Loucy (cell line): ENCODE measurements at regions not wholly inside any gene's neighbourhood (a gene's known extent, or its start where the extent isn't known, plus 50 kb on each side); places are given as distances from the start of the nearest gene placed in this dataset.

Experiments used
- H2AFZ ChIP-seq: fragments of 200-600 bp; sonication (generic); 2 replicates; pipeline ENCODE4 v1.6.0; 2016; ENCODE audit warnings: antibody characterized with exemption, mild to moderate bottlenecking, low read length, moderate library complexity
- H3F3A ChIP-seq: fragments of 200-600 bp; 2 replicates; pipeline ENCODE4 v1.6.0; 2016; ENCODE audit warnings: antibody characterized with exemption, low read depth, mild to moderate bottlenecking
- H3K27me3 ChIP-seq: fragments of 200-600 bp; sonication (generic); 2 replicates; pipeline ENCODE4 v1.6.1; 2014; ENCODE audit warnings: low read length, mild to moderate bottlenecking; ENCODE audit not compliant: insufficient read depth, poor library complexity, severe bottlenecking
- H3K36me3 ChIP-seq: fragments of 200-600 bp; sonication (generic); 2 replicates; pipeline ENCODE4 v1.6.1; 2016; ENCODE audit warnings: low read length; ENCODE audit not compliant: insufficient read depth
- H3K4me1 ChIP-seq: fragments of 200-600 bp; sonication (generic); 2 replicates; pipeline ENCODE4 v1.5.1; 2014; ENCODE audit warnings: low read length, mild to moderate bottlenecking; ENCODE audit not compliant: insufficient read depth, poor library complexity, severe bottlenecking
- H3K4me2 ChIP-seq: fragments of 200-600 bp; sonication (generic); 2 replicates; pipeline ENCODE4 v1.6.0; 2014; ENCODE audit warnings: antibody characterized with exemption, low read length, low read depth, mild to moderate bottlenecking; ENCODE audit not compliant: poor library complexity, severe bottlenecking
- H3K4me3 ChIP-seq: fragments of 200-600 bp; sonication (generic); 2 replicates; pipeline ENCODE4 v1.5.1; 2014; ENCODE audit warnings: low read length, mild to moderate bottlenecking, mixed read lengths; ENCODE audit not compliant: poor library complexity, severe bottlenecking
- H3K79me2 ChIP-seq: fragments of 200-600 bp; sonication (generic); 2 replicates; pipeline ENCODE4 v1.6.1; 2014; ENCODE audit warnings: low read length; ENCODE audit not compliant: insufficient read depth
- H3K9ac ChIP-seq: fragments of 200-600 bp; sonication (generic); 2 replicates; pipeline ENCODE4 v1.6.0; 2014; ENCODE audit warnings: mild to moderate bottlenecking, low read depth, low read length, moderate library complexity; ENCODE audit not compliant: poor library complexity, severe bottlenecking
- H3K9me2 ChIP-seq: fragments of 200-600 bp; sonication (generic); replicated peaks from 2 replicates; pipeline ENCODE4 v1.6.1; 2016; ENCODE audit warnings: low read depth, low read length, mixed read lengths
- H3K9me3 ChIP-seq: fragments of 200-600 bp; sonication (generic); 2 replicates; pipeline ENCODE4 v1.6.1; 2014; ENCODE audit warnings: mild to moderate bottlenecking, antibody characterized with exemption, low read length, low read depth; ENCODE audit not compliant: insufficient read depth
- H4K20me1 ChIP-seq: fragments of 200-600 bp; sonication (generic); 2 replicates; pipeline ENCODE4 v1.6.0; 2014; ENCODE audit warnings: antibody characterized with exemption, low read length, mild to moderate bottlenecking; ENCODE audit not compliant: insufficient read depth, poor library complexity, severe bottlenecking
- CTCF ChIP-seq: fragments of 200-600 bp; sonication (generic); conservative IDR thresholded peaks from 2 replicates; pipeline ENCODE4 v1.5.1; 2014; ENCODE audit warnings: mild to moderate bottlenecking, antibody characterized with exemption, low read length
- EZH2phosphoT487 ChIP-seq: fragments of 200-600 bp; IDR thresholded peaks from 2 replicates; pipeline ENCODE4 v1.6.1; 2018; ENCODE audit warnings: antibody characterized with exemption, mild to moderate bottlenecking, moderate library complexity, borderline replicate concordance

- TF ChIP-seq CTCF (no peak), EZH2phosphoT487 (no peak)
- Histone ChIP-seq H3K4me3 (no peak overlapping the region), H2AFZ (no peak overlapping the region), H3K27me3 (no peaks in the 10 kb centered on the region), H3K79me2 (no peaks in the 10 kb centered on the region), H3F3A (no peaks in the 10 kb centered on the region), H4K20me1 (no peaks in the 10 kb centered on the region), H3K9me3 (no peaks in the 10 kb centered on the region), H3K4me2 (no peak overlapping the region), H3K4me1 (no peaks in the 10 kb centered on the region), H3K9me2 (no peaks in the 10 kb centered on the region), H3K9ac (no peak overlapping the region), H3K36me3 (no peaks in the 10 kb centered on the region)
Observed at GRCh38 chr6:159602431-159603041, 90.5 kb downstream of the SOD2 start.

- H3K79me2 ChIP-seq, result no peaks in the 10 kb centered on the region
- no peaks in the 10 kb centered on the region for H3K27me3 ChIP-seq
- no peak for TF ChIP-seq CTCF
- no peak for TF ChIP-seq EZH2phosphoT487
Observed at GRCh38 chr6:159601211-159601610, 91.8 kb downstream of the SOD2 start.

DNA sequence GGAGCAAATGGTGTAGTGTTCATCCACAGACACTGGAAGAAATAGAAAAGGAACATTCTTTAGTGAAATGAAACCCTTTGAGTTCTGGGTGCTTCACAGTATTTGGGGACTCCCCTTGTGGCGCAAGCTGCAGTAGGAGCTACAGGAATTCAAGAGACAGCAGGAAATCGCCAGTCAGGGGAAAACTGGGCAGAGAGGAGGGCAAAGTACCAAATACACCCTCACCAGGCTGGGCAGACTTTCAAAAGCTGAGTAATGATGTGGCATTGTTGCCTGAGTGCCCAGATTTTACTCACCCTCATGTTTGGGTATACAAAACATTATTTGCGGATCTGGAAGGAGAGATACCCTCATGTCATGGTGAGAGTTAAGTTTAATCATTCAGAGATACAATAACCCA is 97.9 kb downstream of the SOD2 start:
- Histone ChIP-seq H3K9me3 (no peaks in the 10 kb centered on the region), H3K4me1 (no peaks in the 10 kb centered on the region), H3K9me2 (no peaks in the 10 kb centered on the region), H3K4me3 (no peak overlapping the region), H4K20me1 (no peaks in the 10 kb centered on the region), H3K4me2 (no peak overlapping the region), H3K27me3 (no peaks in the 10 kb centered on the region), H3K36me3 (no peaks in the 10 kb centered on the region), H3K9ac (no peak overlapping the region), H2AFZ (no peak overlapping the region), H3F3A (no peaks in the 10 kb centered on the region), H3K79me2 (no peaks in the 10 kb centered on the region)
- no peak for TF ChIP-seq EZH2phosphoT487
- no peak for TF ChIP-seq CTCF

More at GRCh38 chr6:159601211-159601610, 91.8 kb downstream of the SOD2 start:
- H3K9me2 ChIP-seq, result no peaks in the 10 kb centered on the region
- no peaks in the 10 kb centered on the region for H4K20me1 ChIP-seq
- no peak overlapping the region for H2AFZ ChIP-seq
- no peak overlapping the region for H3K9ac ChIP-seq
- no peaks in the 10 kb centered on the region for H3K36me3 ChIP-seq
- H3K4me3 ChIP-seq, result no peak overlapping the region
- H3K4me1 ChIP-seq, result no peaks in the 10 kb centered on the region
- no peaks in the 10 kb centered on the region for H3F3A ChIP-seq
- H3K9me3 ChIP-seq, result no peaks in the 10 kb centered on the region
- no peak overlapping the region for H3K4me2 ChIP-seq
